CD14-positive monocyte (primary cell): ENCODE measurements at regions not wholly inside any gene's neighbourhood (a gene's known extent, or its start where the extent isn't known, plus 50 kb on each side); places are given as distances from the start of the nearest gene placed in this dataset.
A peak's percentile ranks its signal among the peaks of the same experiment; 100 is the strongest.

Experiments
- DNase-seq, 3 donors: peaks; one replicate each; pipeline ENCODE4 v3.0.0-alpha.2; 2011 to 2022
- H2AFZ ChIP-seq: 2 replicates; pipeline ENCODE4 v1.6.0; 2012; ENCODE audit warnings: mild to moderate bottlenecking, low read depth, low read length, inconsistent platforms; ENCODE audit not compliant: insufficient read depth, poor library complexity, severe bottlenecking
- H3K27ac ChIP-seq, 2 donors: 1 replicate in 1 of 2; 2 replicates in 1 of 2; pipeline ENCODE4 v1.5.1; 2012 to 2013; ENCODE audit warnings: low read length in 2 of 2, control low read depth in 1 of 2, inconsistent platforms in 1 of 2, low read depth in 1 of 2, mild to moderate bottlenecking in 1 of 2
- H3K27me3 ChIP-seq, 2 donors: one replicate each; pipeline versions ENCODE4 v1.6.0 to v1.6.1; 2011 to 2013; ENCODE audit warnings: low read length in 2 of 2; ENCODE audit not compliant: control insufficient read depth in 2 of 2, insufficient read depth in 2 of 2
- H3K36me3 ChIP-seq, 2 donors: replicated peaks in 1 of 2; 1 replicate in 1 of 2; 2 replicates in 1 of 2; pipeline versions ENCODE4 v1.5.1 to v1.6.1; 2012 to 2013; ENCODE audit warnings: low read length in 2 of 2, control low read depth in 1 of 2, inconsistent platforms in 1 of 2, mild to moderate bottlenecking in 1 of 2; ENCODE audit not compliant: insufficient read depth in 2 of 2, control insufficient read depth in 1 of 2
- H3K4me1 ChIP-seq, 2 donors: 1 replicate in 1 of 2; 2 replicates in 1 of 2; pipeline versions ENCODE4 v1.5.1 to v1.6.1; 2012 to 2013; ENCODE audit warnings: low read length in 2 of 2, control low read depth in 1 of 2, inconsistent platforms in 1 of 2, mild to moderate bottlenecking in 1 of 2, moderate library complexity in 1 of 2; ENCODE audit not compliant: insufficient read depth in 2 of 2, control insufficient read depth in 1 of 2
- H3K4me2 ChIP-seq: replicated peaks from 2 replicates; pipeline ENCODE3; 2012; ENCODE audit warnings: low read length, moderate library complexity, mild to moderate bottlenecking; ENCODE audit not compliant: poor library complexity, severe bottlenecking; ENCODE audit errors: extremely low read depth
- H3K4me3 ChIP-seq, 3 experiments: fragments of 200-600 bp in 1 of 3; sonication (generic) in 1 of 3; replicated peaks in 1 of 3; 1 replicate in 2 of 3; 2 replicates in 1 of 3; pipeline ENCODE4 v1.5.1; 2011 to 2013; ENCODE audit warnings: low read length in 3 of 3, mild to moderate bottlenecking in 3 of 3, control low read depth in 2 of 3, low read depth in 2 of 3, inconsistent platforms in 1 of 3, moderate library complexity in 1 of 3
- H3K79me2 ChIP-seq: 2 replicates; pipeline ENCODE4 v1.6.0; 2012; ENCODE audit warnings: mild to moderate bottlenecking, control low read depth, inconsistent platforms, low read length, moderate library complexity; ENCODE audit not compliant: insufficient read depth
- H3K9ac ChIP-seq: 2 replicates; pipeline ENCODE4 v1.6.0; 2017; ENCODE audit warnings: low read length, mild to moderate bottlenecking; ENCODE audit not compliant: insufficient read depth, poor library complexity, severe bottlenecking
- H3K9me3 ChIP-seq, 2 donors: replicated peaks in 1 of 2; 1 replicate in 1 of 2; 2 replicates in 1 of 2; pipeline versions ENCODE4 v1.5.1 to v1.6.1; 2012 to 2013; ENCODE audit warnings: low read length in 2 of 2, control low read depth in 1 of 2; ENCODE audit not compliant: control insufficient read depth in 1 of 2, insufficient read depth in 1 of 2
- H4K20me1 ChIP-seq: 2 replicates; pipeline ENCODE4 v1.6.0; 2012; ENCODE audit warnings: mild to moderate bottlenecking, low read length, control low read depth, moderate library complexity; ENCODE audit not compliant: insufficient read depth
- H3K27ac Mint-ChIP-seq, 7 donors: one replicate each; pipeline ENCODE4 v1.8.0; 2020; ENCODE audit warnings: mild to moderate bottlenecking in 7 of 7, mixed read lengths in 7 of 7, moderate library complexity in 6 of 7, inconsistent platforms in 2 of 7
- H3K27me3 Mint-ChIP-seq, 3 donors: one replicate each; pipeline ENCODE4 v1.8.0; 2021 to 2022; ENCODE audit warnings: low read depth in 3 of 3, mild to moderate bottlenecking in 3 of 3, mixed read lengths in 3 of 3, moderate library complexity in 3 of 3, inconsistent platforms in 1 of 3
- H3K36me3 Mint-ChIP-seq, 2 donors: one replicate each; pipeline ENCODE4 v1.8.0; 2020; ENCODE audit warnings: mixed read lengths in 2 of 2, inconsistent platforms in 1 of 2, mild to moderate bottlenecking in 1 of 2
- H3K4me1 Mint-ChIP-seq: one replicate; pipeline ENCODE4 v1.8.0; 2020; ENCODE audit warnings: mild to moderate bottlenecking, mixed read lengths
- H3K4me3 Mint-ChIP-seq, 2 donors: one replicate each; pipeline ENCODE4 v1.8.0; 2020; ENCODE audit warnings: mild to moderate bottlenecking in 2 of 2, mixed read lengths in 2 of 2, moderate library complexity in 1 of 2
- H3K9me3 Mint-ChIP-seq, 7 donors: one replicate each; pipeline ENCODE4 v1.8.0; 2020 to 2022; ENCODE audit warnings: mixed read lengths in 7 of 7, mild to moderate bottlenecking in 6 of 7, moderate library complexity in 6 of 7, inconsistent platforms in 2 of 7
- WGBS: methylation state at CpG from one replicate; pipeline ENCODE4 v1.1.5; 2013; ENCODE audit warnings: missing lambda C conversion rate; ENCODE audit not compliant: insufficient coverage; 5-methylcytosine and 5-hydroxymethylcytosine counted together
- intact Hi-C, 2 donors: fragments of 100-400 bp; cut with micrococcal nuclease; formaldehyde crosslinking; loops; one replicate each; pipeline versions ENCODE4 v1.15.0 to v1.15.1; 2023
- TF ChIP-seq, protein P1 (sequence below): fragments of 200-600 bp; IDR thresholded peaks from one replicate; pipeline ENCODE4 v1.8.0; 2022; ENCODE audit warnings: antibody characterized with exemption, mild to moderate bottlenecking

GRCh38 chr12:126337556-126338441, 1272.6 kb downstream of the AACS start:
- Histone ChIP-seq H4K20me1 (no peaks in the 10 kb centered on the region), H3K4me1 (no peaks in the 10 kb centered on the region), H3K79me2 (no peaks in the 10 kb centered on the region), H3K36me3 (no peaks in the 10 kb centered on the region), H2AFZ (no peak overlapping the region), H3K9me3 (peaks cover under 1 to 18% of the 10 kb centered on the region in 2 donors), H3K4me2 (no peak overlapping the region), H3K27ac (no peak overlapping the region), H3K27me3 (no peaks in the 10 kb centered on the region), H3K9ac (no peak overlapping the region), H3K4me3 (no peak overlapping the region)
- Mint-ChIP-seq H3K27ac (no peak overlapping the region), H3K9me3 (peaks cover 0 to 21% (median 8%) of the 10 kb centered on the region in 7 donors), H3K36me3 (no peaks in the 10 kb centered on the region), H3K27me3 (peaks cover 0 to 1% (median 0%) of the 10 kb centered on the region in 3 donors), H3K4me1 (no peaks in the 10 kb centered on the region), H3K4me3 (no peak overlapping the region)
- WGBS = 80% methylated on average over 1 of the region's 7 CpGs
- DNase-seq = no peak
- TF ChIP-seq, protein P1, sequence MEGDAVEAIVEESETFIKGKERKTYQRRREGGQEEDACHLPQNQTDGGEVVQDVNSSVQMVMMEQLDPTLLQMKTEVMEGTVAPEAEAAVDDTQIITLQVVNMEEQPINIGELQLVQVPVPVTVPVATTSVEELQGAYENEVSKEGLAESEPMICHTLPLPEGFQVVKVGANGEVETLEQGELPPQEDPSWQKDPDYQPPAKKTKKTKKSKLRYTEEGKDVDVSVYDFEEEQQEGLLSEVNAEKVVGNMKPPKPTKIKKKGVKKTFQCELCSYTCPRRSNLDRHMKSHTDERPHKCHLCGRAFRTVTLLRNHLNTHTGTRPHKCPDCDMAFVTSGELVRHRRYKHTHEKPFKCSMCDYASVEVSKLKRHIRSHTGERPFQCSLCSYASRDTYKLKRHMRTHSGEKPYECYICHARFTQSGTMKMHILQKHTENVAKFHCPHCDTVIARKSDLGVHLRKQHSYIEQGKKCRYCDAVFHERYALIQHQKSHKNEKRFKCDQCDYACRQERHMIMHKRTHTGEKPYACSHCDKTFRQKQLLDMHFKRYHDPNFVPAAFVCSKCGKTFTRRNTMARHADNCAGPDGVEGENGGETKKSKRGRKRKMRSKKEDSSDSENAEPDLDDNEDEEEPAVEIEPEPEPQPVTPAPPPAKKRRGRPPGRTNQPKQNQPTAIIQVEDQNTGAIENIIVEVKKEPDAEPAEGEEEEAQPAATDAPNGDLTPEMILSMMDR = no peak
- intact Hi-C loops = no loop called here

- no peaks in the 10 kb centered on the region for H4K20me1 ChIP-seq
- H3K4me3 Mint-ChIP-seq = no peak overlapping the region
- H3K27me3 ChIP-seq = no peaks in the 10 kb centered on the region
- H3K4me3 ChIP-seq = no peak overlapping the region
- DNase-seq = no peak
- intact Hi-C loops = no loop called here
- peaks cover 0 to 1% (median 0%) of the 10 kb centered on the region in 3 donors for H3K27me3 Mint-ChIP-seq
- H3K4me1 ChIP-seq = no peaks in the 10 kb centered on the region
- no CpG with 5 or more reads among the region's 1 CpG for WGBS
- peak overlapping the region in 1 of 7 donors; percentile 25 for H3K27ac Mint-ChIP-seq
- H3K9me3 Mint-ChIP-seq = peaks cover 1 to 25% (median 11%) of the 10 kb centered on the region in 7 donors
- no peak overlapping the region for H3K27ac ChIP-seq
- TF ChIP-seq, protein P1 = no peak
- no peaks in the 10 kb centered on the region for H3K4me1 Mint-ChIP-seq
- H3K9ac ChIP-seq = no peak overlapping the region
- H2AFZ ChIP-seq = no peak overlapping the region
- H3K79me2 ChIP-seq = no peaks in the 10 kb centered on the region
- no peaks in the 10 kb centered on the region for H3K36me3 Mint-ChIP-seq
- H3K9me3 ChIP-seq = peaks cover 10 to 16% of the 10 kb centered on the region in 2 donors
- no peak overlapping the region for H3K4me2 ChIP-seq
- no peaks in the 10 kb centered on the region for H3K36me3 ChIP-seq
Observed at GRCh38 chr12:126342866-126343265, 1277.6 kb downstream of the AACS start.
